UCSD-AML1 (cell line): ENCODE measurements at regions not wholly inside any gene's neighbourhood (a gene's known extent, or its start where the extent isn't known, plus 50 kb on each side); places are given as distances from the start of the nearest gene placed in this dataset.

Experiments used
- DNase-seq: peaks from one replicate; lab custom pipeline; 2025; ENCODE audit not compliant: unreplicated experiment; lab: John Stamatoyannopoulos, UW

- no peak for DNase-seq
Observed at GRCh38 chr11:128231845-128232410, 355.4 kb downstream of the ETS1 start.

DNA sequence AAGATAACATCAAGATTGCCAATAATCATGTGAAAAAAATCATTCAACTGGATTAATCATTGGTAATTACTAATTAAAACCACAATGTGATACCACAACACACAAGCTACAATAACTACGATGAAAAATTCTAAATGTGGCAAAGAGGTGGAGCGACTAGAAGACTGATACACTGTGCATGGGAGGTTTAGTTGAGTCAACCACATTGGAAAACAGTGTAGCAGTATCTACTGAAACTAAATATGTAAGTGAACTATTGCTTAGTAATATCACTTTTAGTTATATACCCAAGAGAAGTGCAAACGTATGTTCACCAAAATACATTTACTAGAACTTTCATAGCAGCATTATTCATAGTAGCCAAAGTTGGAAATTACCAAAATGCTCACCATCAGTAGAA is 359.9 kb downstream of the ETS1 start:
- no peak for DNase-seq

- DNase-seq = no peak
Observed at GRCh38 chr11:128226106-128226716, 361.1 kb downstream of the ETS1 start.

GRCh38 chr11:128222245-128222884 is 365.0 kb downstream of the ETS1 start:
- no peak for DNase-seq

GRCh38 chr11:128219731-128220120 is 367.6 kb downstream of the ETS1 start:
- DNase-seq = no peak

- no peak for DNase-seq
Observed at GRCh38 chr11:128216198-128216597, 371.2 kb downstream of the ETS1 start.

DNA sequence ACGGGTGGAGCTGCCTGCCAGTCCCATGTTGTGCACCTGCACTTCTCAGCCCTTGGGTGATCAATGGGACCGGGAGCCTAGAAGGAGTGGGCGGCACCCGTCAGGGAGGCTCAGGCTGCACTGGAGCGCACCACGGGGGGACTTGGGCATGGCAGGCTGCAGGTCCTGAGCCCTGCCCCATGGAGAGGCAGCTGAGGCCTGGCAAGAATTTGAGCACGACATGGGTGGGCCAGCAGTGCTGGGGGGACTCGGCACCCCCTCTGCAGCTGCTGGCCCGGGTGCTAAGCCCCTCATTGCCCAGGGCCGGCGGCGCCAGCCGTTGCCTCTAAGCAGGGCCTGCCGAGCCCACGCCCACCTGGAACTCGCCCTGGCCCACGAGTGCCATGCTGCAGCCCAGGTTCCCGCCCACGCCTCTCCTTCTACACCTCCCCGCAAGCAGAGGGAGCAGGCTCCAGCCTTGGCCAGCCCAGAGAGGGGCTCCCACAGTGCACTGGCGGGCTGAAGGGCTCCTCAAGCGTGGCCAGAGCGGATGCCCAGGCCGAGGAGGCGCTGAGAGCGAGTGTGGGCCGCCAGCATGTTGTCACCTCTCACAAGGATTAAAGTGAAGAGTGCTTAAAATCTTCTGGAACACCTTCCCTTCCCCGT is 372.0 kb downstream of the ETS1 start:
- DNase-seq = no peak

DNA sequence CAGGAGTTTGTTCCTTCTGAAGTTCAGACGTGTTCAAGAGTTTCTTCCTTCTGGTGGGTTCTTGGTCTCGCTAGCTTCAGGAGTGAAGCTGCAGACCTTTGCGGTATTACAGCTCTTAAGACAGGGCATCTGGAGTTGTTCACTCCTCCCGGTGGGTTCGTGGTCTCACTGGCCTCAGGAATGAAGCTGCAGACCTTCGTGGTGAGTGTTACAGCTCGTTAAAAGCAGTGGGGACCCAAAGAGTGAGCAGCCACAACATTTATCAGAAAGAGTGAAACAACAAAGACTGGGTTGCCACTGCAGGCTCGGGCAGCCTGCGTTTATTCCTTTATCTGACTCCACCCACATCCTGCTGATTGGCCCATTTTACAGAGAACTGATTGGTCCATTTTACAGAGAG is 373.1 kb downstream of the ETS1 start:
- no peak for DNase-seq

- DNase-seq = no peak
Observed at GRCh38 chr11:128213461-128213860, 373.9 kb downstream of the ETS1 start.

DNA sequence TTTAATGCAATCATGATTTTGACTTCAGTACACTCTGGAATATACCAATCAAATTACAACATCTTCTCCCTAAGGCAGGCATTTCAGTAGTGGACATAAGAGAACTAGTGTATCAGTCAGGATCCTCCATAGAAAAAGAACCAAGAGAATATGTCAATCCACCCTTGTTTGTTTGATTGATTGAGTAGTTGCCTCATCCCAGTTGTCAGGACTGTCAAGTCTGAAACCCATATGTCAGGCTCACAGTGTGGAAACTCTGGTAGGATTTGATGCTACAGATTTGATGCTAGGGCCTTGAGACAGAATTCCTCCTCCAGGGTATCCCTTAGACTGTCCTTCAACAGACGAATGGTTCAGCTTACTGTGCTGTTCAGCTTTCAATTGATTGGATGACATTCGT is 375.0 kb downstream of the ETS1 start:
- DNase-seq = no peak

DNA sequence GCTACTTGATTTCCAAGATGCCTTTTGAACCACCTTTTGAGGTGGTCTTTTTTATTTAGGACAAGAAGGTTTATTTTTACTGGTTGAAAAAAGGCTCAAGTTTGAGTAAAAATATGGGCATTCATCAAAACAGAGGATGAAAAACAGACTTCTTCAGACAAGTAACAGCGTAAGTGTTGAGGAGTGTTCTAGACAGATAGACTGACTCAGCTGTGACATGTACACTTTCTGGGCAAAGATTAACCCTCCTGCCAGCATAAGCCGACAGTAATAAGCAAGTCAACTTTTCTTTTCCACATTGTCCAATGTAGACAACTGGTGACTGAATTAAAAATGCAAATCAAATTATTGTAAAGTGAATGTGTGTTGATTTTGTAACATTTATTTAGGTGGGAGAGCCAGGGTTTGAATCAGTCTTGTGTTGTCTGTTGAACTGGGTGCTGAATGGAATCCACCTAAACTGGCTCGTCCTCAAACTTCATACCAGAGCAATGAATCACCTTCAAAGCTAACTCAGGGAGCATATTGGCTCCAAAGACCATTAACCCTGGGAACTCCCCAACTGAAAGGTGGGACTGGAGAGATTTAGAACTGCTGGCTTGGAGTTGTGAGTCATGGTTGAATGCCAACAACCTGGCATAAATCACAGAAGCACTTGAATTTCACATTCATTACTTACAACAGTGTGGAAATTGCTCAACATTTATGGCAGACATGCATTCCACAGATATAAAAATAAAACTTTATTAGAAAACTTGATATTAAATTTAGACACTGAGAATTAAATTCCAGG is 377.0 kb downstream of the ETS1 start:
- no peak for DNase-seq

DNA sequence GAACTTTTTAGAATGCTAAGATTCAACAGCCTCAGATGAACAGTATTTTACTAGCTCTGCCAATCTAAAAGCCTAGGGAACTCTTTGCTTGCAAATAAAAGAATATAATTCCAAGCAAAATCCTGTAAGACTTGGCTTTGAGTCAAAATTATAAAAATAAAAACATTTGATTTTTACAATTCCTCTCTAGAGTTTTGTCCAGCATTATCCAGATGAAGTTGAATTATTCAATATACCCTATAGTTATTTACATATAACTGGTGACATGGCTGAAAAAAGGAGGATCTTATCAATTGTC is 378.3 kb downstream of the ETS1 start:
- DNase-seq = no peak

DNA sequence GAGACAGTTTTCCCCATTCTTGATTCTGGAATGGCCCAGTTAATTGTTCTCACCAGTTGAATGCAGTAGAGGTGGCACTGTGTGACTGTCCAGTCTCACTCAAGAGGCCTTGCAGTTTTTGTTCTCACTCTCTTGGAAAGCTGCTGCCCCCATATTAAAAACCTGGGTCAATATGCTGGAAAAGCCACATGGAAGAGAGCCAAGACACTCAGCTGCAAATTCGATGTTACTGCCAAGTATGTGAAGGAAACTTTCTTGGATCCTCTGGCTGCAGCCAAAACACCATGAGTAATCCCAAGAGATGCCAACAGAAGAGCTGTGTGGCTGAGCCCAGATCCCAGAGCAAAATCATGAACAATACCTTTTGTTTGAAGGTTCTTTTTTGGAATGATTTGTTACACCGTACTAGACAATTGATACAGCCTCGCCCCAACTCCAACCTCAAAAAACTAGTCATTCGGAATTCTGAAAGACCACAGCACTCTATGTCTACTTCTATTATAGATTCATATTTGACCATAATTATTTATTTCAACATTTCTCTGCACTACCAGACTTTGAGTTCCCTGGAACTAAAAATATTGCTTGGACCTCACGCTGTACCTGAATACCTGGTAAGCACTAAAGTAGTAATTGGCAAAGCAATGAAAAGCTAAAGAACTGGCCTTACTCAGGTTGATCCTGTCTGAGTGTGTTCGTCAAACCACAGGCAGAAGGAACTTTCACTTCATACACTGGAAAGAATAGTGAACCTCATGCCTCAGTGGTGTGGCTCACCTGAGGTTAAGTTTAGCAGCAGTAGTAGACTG is 378.8 kb downstream of the ETS1 start:
- DNase-seq = no peak

- DNase-seq = no peak
Observed at GRCh38 chr11:128207861-128208321, 379.5 kb downstream of the ETS1 start.

GRCh38 chr11:128206461-128206860 is 380.9 kb downstream of the ETS1 start:
- DNase-seq = no peak

DNA sequence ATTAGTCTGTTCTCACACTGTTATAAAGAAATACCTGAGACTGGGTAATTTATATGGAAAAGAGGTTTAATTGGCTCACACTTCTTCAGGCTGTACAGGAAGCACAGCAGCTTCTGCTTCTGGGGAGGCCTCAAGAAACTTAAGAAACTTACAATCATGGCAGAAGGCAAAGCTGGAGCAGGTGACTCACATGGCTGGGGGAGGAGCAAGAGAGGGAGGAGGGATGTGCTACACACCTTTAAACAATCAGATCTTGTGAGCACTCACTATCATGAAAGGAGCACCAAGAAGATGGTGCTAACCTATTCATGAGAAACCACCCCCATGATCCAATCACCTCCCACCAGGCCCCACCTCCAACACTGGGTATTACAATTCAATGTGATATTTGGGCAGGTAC is 381.6 kb downstream of the ETS1 start:
- no peak for DNase-seq

- no peak for DNase-seq
Observed at GRCh38 chr11:128204898-128205297, 382.5 kb downstream of the ETS1 start.

GRCh38 chr11:128201801-128202200 is 385.6 kb downstream of the ETS1 start:
- DNase-seq = no peak

- DNase-seq = no peak
Observed at GRCh38 chr11:128201009-128201408, 386.3 kb downstream of the ETS1 start.

- no peak for DNase-seq
Observed at GRCh38 chr11:128200467-128200866, 386.9 kb downstream of the ETS1 start.
